Stimulated activated CD8-positive, alpha-beta memory T cell treated with anti-CD3 and anti-CD28 coated beads, Interleukin-4, amount 100 ng/mL, for 4 hours (primary cell): ENCODE measurements at regions not wholly inside any gene's neighbourhood (a gene's known extent, or its start where the extent isn't known, plus 50 kb on each side); places are given as distances from the start of the nearest gene placed in this dataset.

Source experiments
- DNase-seq, 2 donors: peaks; one replicate each; pipeline ENCODE4 v3.0.0-alpha.2; 2020; ENCODE audit warnings: low read depth in 2 of 2, low spot score in 1 of 2

DNA sequence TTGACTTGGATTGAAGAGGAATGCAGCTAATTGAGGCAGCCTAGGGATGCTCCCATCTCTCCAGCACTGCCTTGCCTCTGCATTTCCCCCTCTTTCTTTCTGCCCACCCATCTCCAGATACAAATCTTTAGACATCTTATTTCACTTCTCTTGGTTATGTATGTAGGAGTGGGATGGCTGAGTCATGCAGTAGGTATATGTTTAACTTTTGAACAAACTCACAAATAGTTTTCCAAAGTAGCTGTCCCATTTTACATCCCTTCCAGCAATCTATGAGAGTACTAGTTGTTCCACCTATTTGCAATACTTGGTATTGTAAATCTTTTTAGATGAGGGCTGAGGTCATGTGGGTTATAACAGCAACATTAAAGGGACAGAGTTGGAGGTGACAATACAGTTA is 329.9 kb downstream of the DYSF start:
- DNase-seq, result no peak

- no peak for DNase-seq
Measured at GRCh38 chr2:71782323-71782722, 329.0 kb downstream of the DYSF start.

DNA sequence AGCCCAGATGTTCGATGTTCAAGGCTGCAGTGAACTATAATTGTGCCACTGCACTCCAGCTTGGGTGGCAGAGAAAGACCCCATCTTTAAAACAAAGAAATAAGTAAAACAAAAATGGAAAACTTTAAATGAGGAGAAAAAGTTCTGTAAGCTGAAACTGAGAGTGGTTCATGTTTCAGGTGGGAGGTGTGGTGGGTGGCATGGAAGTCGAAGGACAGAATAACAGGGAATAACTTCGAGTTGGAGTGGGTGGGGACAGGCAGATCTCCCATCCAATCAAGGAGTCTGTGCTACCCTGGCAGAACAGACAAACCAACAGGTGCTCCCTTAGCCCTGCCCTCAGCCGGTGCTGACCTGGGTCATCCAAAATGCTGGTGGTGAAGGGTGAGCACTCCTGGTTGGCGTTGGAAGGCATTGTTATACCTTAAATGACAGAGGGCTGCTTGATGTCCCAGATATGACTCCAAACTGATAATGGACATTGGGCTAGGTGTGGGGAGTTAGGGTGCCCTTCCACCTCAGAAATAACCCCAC is 328.4 kb downstream of the DYSF start:
- no peak for DNase-seq

- no peak for DNase-seq
Measured at GRCh38 chr2:71780162-71780561, 326.8 kb downstream of the DYSF start.

DNA sequence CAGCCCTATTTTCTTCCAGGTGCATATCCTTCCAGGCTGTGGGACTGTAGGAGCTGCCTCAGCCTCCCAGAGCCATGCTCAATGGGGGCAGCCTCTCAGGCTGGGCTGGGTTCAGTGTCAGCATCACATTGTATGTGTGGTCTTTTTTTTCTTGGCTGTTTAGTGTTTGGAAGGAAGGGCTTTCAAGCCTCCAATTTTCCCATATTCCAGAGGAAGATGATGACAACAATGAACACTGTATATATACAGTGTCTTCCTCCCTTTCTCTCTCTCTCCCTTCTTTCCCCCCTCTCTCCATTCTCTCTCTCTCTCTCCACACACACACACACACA is 326.4 kb downstream of the DYSF start:
- DNase-seq, result no peak

DNA sequence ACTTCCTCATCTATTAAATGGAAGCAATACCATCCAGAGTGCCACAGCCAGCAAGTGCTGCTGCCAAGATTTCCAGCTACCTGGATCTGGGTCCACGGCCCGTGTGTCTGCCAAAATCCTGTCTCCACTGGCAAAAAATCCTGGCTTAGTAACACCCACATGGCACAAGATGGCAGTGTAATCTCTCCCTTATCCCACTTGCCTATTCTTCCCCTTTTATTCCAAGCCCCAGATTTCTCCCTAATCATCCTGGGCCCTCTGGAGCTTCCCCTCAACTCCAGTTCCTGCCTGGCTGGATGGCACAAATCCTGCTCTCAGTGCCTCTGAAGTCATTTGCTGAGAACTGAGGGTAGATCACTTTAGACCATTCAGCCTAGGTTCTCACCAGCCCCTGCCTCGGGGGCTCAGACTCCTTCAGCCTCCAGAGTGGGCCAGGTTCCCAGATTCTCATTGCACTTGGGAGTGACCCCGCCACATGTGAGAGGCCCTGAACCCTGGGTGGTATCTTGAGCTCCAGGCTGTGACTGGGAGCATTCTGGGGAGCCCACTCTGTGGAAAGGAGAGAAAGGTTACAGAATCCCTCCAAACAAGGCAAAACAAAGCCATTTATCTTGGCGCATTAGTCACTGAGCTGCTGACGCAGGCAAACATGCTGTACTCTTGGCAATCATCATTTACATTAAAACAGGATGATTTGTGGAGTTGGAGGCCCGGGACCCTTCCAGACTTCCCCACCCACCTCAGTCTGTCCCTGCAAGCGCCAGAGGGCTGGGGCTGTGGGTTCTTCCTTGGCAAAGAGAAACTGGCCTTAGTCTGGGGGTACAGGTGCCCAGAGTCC is 325.8 kb downstream of the DYSF start:
- DNase-seq, result no peak

- DNase-seq, result no peak
Measured at GRCh38 chr2:71778514-71778913, 325.2 kb downstream of the DYSF start.

DNA sequence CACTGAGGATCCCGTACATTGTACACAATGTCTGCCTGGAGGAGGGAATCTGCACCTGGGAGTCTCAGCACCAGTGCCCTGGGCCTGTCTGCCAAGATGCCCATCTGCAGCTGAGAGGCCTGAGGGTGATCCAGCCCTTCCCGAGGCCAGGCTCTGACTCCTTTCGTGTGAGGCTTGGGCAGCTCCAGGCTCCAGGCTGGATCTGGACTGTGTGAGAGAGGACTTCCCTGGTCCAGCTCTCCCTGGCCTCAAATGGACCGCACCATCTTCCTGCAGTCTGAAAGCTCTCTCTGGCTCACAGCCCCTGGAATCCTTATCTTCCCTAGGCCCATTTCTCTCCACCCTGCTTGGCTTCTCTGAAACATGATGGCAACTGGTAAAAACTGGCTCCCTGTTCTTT is 324.6 kb downstream of the DYSF start:
- DNase-seq, result no peak

DNA sequence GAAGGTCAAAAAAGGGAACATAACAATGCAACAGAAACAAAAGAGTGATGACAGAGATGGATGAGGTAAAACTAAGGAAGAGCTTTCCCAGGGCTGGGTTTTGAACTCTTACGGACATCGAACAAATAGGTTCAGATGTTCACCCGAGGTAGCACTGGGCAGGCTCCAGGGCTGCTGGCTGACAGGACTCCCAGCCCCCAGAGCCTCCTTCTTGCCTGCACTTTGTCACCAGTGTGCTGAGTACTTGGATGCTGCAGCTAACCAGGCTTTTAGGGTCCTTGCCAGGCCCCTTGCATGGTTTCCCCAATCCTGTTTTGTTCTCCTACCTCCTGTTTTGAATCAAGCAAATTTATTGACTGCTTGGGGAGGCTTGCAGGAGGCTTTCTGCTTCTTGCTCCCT is 322.9 kb downstream of the DYSF start:
- no peak for DNase-seq

- DNase-seq, result no peak
Measured at GRCh38 chr2:71773218-71773617, 319.9 kb downstream of the DYSF start.

DNA sequence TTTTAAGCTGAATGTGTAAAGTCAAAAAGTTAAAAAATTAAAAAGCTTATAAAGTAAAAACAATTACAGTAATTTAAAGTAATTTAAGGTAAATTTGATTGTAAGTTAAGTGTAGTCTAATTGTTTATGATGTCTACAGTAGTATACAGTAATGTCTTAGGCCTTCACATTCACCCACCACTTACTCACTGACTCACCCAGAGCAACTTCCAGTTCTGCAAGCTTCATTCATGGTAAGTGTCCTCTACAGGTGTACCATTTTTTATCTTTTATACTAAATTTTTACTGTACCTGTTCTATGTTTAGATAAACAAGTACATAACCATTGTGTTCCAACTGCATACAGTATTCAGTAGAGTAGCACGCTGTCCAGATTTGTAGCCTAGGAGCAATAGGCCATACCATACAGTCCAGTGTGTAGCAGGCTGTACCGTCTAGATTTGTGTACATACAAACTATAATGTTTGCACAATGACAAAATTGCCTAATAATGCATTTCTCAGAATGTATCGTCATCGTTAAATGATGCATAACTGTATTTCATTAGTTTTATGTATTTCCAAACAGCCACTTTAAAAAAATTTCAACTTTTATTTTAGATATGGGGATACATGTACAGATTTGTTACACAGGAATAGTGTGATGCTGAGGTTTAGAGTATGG is 319.3 kb downstream of the DYSF start:
- DNase-seq, result no peak

GRCh38 chr2:71767663-71768062 is 314.3 kb downstream of the DYSF start:
- DNase-seq, result no peak

GRCh38 chr2:71759060-71759459 is 305.7 kb downstream of the DYSF start:
- no peak for DNase-seq

- no peak for DNase-seq
Measured at GRCh38 chr2:71757351-71757750, 304.0 kb downstream of the DYSF start.

- DNase-seq, result no peak
Measured at GRCh38 chr2:71756280-71756906, 303.0 kb downstream of the DYSF start.

DNA sequence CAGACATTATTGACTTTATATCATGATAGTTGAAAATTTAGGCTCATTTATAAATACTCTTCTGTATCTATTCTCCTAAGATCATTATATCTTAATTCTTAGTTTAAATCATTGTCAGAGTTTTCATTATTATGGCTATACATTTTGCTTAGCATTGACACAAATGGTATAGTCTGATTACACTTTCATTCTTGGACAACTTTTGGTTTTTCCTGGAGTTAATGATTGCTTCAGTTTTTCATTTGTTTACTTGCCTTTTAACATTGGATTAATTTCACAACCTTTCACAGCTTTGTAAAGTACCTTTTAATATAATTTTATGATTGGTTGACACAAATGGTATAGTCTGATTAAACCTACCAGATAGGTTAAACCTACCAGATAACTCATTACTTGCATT is 298.2 kb downstream of the DYSF start:
- no peak for DNase-seq

- DNase-seq, result no peak
Measured at GRCh38 chr2:71749671-71750101, 296.3 kb downstream of the DYSF start.

DNA sequence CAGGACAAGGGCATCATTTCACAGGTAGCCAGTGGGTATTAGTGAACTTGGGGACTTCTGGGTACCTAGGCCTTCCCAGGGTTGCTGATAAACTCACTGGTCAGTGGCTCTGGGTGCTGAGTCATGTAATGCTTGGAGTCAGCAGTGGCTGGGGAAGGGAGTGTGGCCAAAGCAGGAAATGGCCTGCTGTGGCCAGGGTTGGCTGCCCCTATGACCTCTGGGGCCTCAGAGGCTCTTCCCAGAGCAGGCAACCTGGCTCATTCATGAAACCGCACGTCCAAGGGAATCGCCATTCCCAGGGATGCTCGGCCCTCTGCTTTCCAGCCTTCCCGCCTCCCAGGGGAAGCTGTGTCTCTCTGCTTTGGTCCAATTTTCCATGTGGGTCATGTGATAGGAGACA is 294.9 kb downstream of the DYSF start:
- no peak for DNase-seq

- DNase-seq, result no peak
Measured at GRCh38 chr2:71747559-71747958, 294.2 kb downstream of the DYSF start.

- DNase-seq, result no peak
Measured at GRCh38 chr2:71746946-71747501, 293.7 kb downstream of the DYSF start.

DNA sequence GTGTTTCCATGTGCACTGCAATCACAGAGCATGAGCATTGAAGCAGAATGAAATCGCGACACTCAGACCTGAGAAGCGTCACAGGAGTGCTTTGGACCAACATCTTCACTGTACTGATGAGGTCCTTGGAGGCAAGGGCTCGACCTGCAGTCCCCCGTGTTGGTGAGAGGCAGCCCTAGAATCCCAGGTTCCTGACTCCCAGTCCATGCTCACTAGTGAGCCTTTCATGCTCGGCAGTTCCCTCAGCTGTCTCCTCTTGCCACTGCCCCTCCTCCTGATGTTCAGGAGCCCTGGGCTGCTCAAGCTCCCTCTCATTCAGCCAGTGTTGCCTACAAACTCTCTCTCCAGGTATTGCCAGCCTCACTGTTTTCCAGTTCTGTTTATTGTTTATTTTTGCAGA is 291.4 kb downstream of the DYSF start:
- no peak for DNase-seq
